ENCODE measurements at regions not wholly inside any gene's neighbourhood (a gene's known extent, or its start where the extent isn't known, plus 50 kb on each side); places are given as distances from the start of the nearest gene placed in this dataset.

- no peak overlapping the region for H3K9ac ChIP-seq (replicated peaks in 1 of 4; ENCODE audit: extremely low read depth in 1 of 4, low read depth in 3 of 4, low read length in 3 of 4)
- no peak overlapping the region for H3K23ac ChIP-seq (ENCODE audit: insufficient read length)
- no peak overlapping the region for H3K4me2 ChIP-seq (ENCODE audit: insufficient read depth in 1 of 2, low read depth in 2 of 2, low read length in 2 of 2)
- H3K9me3 ChIP-seq (ENCODE audit: insufficient read depth in 2 of 2, low read depth in 1 of 2, low read length in 1 of 2) = peaks cover 9 to 13% of the 10 kb centered on the region in 2 experiments; a peak in 3 of 4 replicates
- H3K4me1 ChIP-seq (replicated peaks in 1 of 4; ENCODE audit: control insufficient read depth in 3 of 4, insufficient read depth in 4 of 4, low read length in 3 of 4) = peaks cover 0 to 4% (median 2%) of the 10 kb centered on the region in 4 experiments; a peak in 4 of 7 replicates
- no peak overlapping the region for H2BK12ac ChIP-seq (ENCODE audit: low read depth, low read length)
- H3K14ac ChIP-seq (ENCODE audit: insufficient read length) = no peak overlapping the region
- H3K18ac ChIP-seq (ENCODE audit: extremely low read depth, low read length) = no peak overlapping the region
- H2BK20ac ChIP-seq (ENCODE audit: low read length) = no peak overlapping the region
- H2BK120ac ChIP-seq (replicated peaks; ENCODE audit: low read depth, low read length) = no peak overlapping the region
- no peak for FAIRE-seq
- H4K5ac ChIP-seq (ENCODE audit: insufficient read length, low read depth, low read length) = no peak overlapping the region
- H2BK5ac ChIP-seq (ENCODE audit: low read depth, low read length) = no peak overlapping the region
- ChIA-PET POLR2A (ENCODE audit: partially characterized antibody) (no interaction called here), CTCF (ENCODE audit: partially characterized antibody) (no interaction called here)
- no peak overlapping the region for H2AFZ ChIP-seq (ENCODE audit: low read length)
- no peak for DNase-seq (ENCODE audit: low read depth in 1 of 2, low spot score in 2 of 2)
- no CpG with 5 or more reads among the region's 1 CpG for whole genome bisulfite sequencing, 2 experiments (ENCODE audit: extremely low coverage in 1 of 2, insufficient coverage in 1 of 2, insufficient read length in 1 of 2, insufficient replicate concordance in 2 of 2, low coverage in 1 of 2, low lambda C conversion rate in 2 of 2, missing lambda C conversion rate in 1 of 2)
- no peaks in the 10 kb centered on the region for H3K79me2 ChIP-seq (ENCODE audit: control insufficient read depth in 1 of 2, insufficient read depth in 2 of 2, low read length in 2 of 2)
- H3K79me1 ChIP-seq (ENCODE audit: low read depth, low read length) = no peaks in the 10 kb centered on the region
- H3K4ac ChIP-seq (replicated peaks; ENCODE audit: insufficient read length, low read depth, low read length) = no peak overlapping the region
- no peaks in the 10 kb centered on the region for H3K23me2 ChIP-seq (ENCODE audit: low read depth, low read length)
- no peak overlapping the region for H4K91ac ChIP-seq (replicated peaks; ENCODE audit: insufficient read length, low read length)
- no peaks in the 10 kb centered on the region for H4K20me1 ChIP-seq (replicated peaks in 1 of 2; ENCODE audit: control insufficient read depth in 1 of 2, insufficient read depth in 2 of 2, low read length in 2 of 2)
- H4K8ac ChIP-seq (ENCODE audit: extremely low read depth, insufficient read depth, low read length) = no peak overlapping the region
- H3K4me3 ChIP-seq (ENCODE audit: extremely low read depth in 1 of 4, insufficient read depth in 2 of 4, low read depth in 3 of 4, low read length in 4 of 4) = no peak overlapping the region
- H2AK5ac ChIP-seq (ENCODE audit: low read depth, low read length) = no peak overlapping the region
- no peak overlapping the region for H2BK15ac ChIP-seq (ENCODE audit: low read length)
- H3K27ac ChIP-seq (ENCODE audit: low read depth, low read length) = no peak overlapping the region
- H3K56ac ChIP-seq (replicated peaks; ENCODE audit: insufficient read length, low read depth, low read length) = no peak overlapping the region
- H3K27me3 ChIP-seq (replicated peaks in 1 of 4; ENCODE audit: control insufficient read depth in 3 of 4, extremely low read depth in 1 of 4, insufficient read depth in 3 of 4, low read length in 3 of 4) = no peaks in the 10 kb centered on the region
- H3K36me3 ChIP-seq (ENCODE audit: control insufficient read depth in 2 of 4, insufficient read depth in 4 of 4, low read length in 3 of 4) = no peaks in the 10 kb centered on the region
- TF ChIP-seq RBBP5 (IDR thresholded peaks at IDR 0.05; ENCODE audit: borderline replicate concordance, low read depth, low read length) = no peak
- no peak for TF ChIP-seq CHD2 (IDR thresholded peaks at IDR 0.05; ENCODE audit: low read length)
- no peak for TF ChIP-seq USF2 (IDR thresholded peaks at IDR 0.05; ENCODE audit: low read length)
- no peak for TF ChIP-seq GTF2F1 (IDR thresholded peaks at IDR 0.05; ENCODE audit: borderline replicate concordance, low read depth, low read length)
- no peak for TF ChIP-seq JUND (IDR thresholded peaks at IDR 0.05; ENCODE audit: low read length)
- TF ChIP-seq SIN3A (conservative IDR thresholded peaks at IDR 0.05 in 1 of 2, IDR thresholded peaks at IDR 0.05 in 1 of 2; ENCODE audit: low read depth in 1 of 2, low read length in 2 of 2) = no peak
- TF ChIP-seq ZNF274 (IDR thresholded peaks at IDR 0.05; ENCODE audit: borderline replicate concordance, extremely low read depth, low read length) = no peak
- no peak for TF ChIP-seq SIX5 (IDR thresholded peaks at IDR 0.05; ENCODE audit: low read depth, low read length)
- no peak for TF ChIP-seq TAF1 (IDR thresholded peaks at IDR 0.05; ENCODE audit: low read depth, low read length)
- TF ChIP-seq EGR1 (IDR thresholded peaks at IDR 0.05; ENCODE audit: borderline replicate concordance, low read depth, low read length) = no peak
- TF ChIP-seq FOSL1 (IDR thresholded peaks at IDR 0.05; ENCODE audit: insufficient read depth, low read depth, low read length) = no peak
- TF ChIP-seq CTCF (IDR thresholded peaks at IDR 0.05; ENCODE audit: control extremely low read depth in 1 of 3, insufficient read depth in 1 of 3, low read depth in 1 of 3, low read length in 3 of 3) = no peak
Measured at GRCh38 chr10:81730891-81731290, 144.1 kb upstream of the NRG3 start.
